Suprapubic skin (tissue), 4 donors: ENCODE measurements at regions not wholly inside any gene's neighbourhood (a gene's known extent, or its start where the extent isn't known, plus 50 kb on each side); places are given as distances from the start of the nearest gene placed in this dataset.

Source experiments
- DNase-seq, 2 donors: peaks; one replicate each; pipeline ENCODE4 v3.0.0-alpha.2; 2019; ENCODE audit warnings: low spot score in 2 of 2
- H3K27ac ChIP-seq: fragments of 200-600 bp; sonication (generic); one replicate; pipeline ENCODE4 v1.5.1; 2019
- H3K27me3 ChIP-seq: fragments of 200-600 bp; sonication (generic); one replicate; pipeline ENCODE4 v1.5.1; 2019
- H3K36me3 ChIP-seq: fragments of 200-600 bp; sonication (generic); one replicate; pipeline ENCODE4 v1.5.1; 2019
- H3K4me1 ChIP-seq: fragments of 200-600 bp; sonication (generic); one replicate; pipeline ENCODE4 v1.5.1; 2019
- H3K4me3 ChIP-seq: fragments of 200-600 bp; sonication (generic); one replicate; pipeline ENCODE4 v1.5.1; 2019; ENCODE audit warnings: mild to moderate bottlenecking
- H3K9me3 ChIP-seq: fragments of 200-600 bp; sonication (generic); one replicate; pipeline ENCODE4 v1.5.1; 2019
- CTCF ChIP-seq, 2 donors: fragments of 200-600 bp in 1 of 2; fragments of 450-650 bp in 1 of 2; sonication (generic) in 1 of 2; IDR thresholded peaks; one replicate each; pipeline ENCODE4 v1.5.1; 2016 to 2019; ENCODE audit warnings: antibody characterized with exemption in 2 of 2, mild to moderate bottlenecking in 1 of 2, moderate library complexity in 1 of 2
- EP300 ChIP-seq: sonication (generic); formaldehyde crosslinking; IDR thresholded peaks from one replicate; pipeline ENCODE4 v1.6.1; 2017; ENCODE audit warnings: antibody characterized with exemption
- POLR2A ChIP-seq, 2 donors: fragments of 450-650 bp; IDR thresholded peaks; one replicate each; pipeline ENCODE4 v1.6.1; 2017; ENCODE audit warnings: antibody characterized with exemption in 2 of 2, mild to moderate bottlenecking in 2 of 2, moderate library complexity in 2 of 2
- POLR2AphosphoS5 ChIP-seq, 3 donors: sonication (generic); formaldehyde crosslinking; IDR thresholded peaks; one replicate each; pipeline ENCODE4 v1.6.1; 2017; ENCODE audit warnings: antibody characterized with exemption in 3 of 3
- whole genome bisulfite sequencing: methylation state at CpG from one replicate; pipeline ENCODE4 v1.1.5; 2018; 5-methylcytosine and 5-hydroxymethylcytosine counted together

GRCh38 chr15:31955734-31956133 is 74.6 kb upstream of the CHRNA7 start:
- Histone ChIP-seq H3K27me3 (peaks cover 9% of the 10 kb centered on the region), H3K27ac (no peak overlapping the region), H3K4me3 (no peak overlapping the region), H3K4me1 (no peaks in the 10 kb centered on the region), H3K36me3 (no peaks in the 10 kb centered on the region), H3K9me3 (peaks cover 20% of the 10 kb centered on the region)
- no peak for TF ChIP-seq POLR2A (IDR thresholded peaks at IDR 0.05)
- 79% methylated on average over 1 of the region's 1 CpG for WGBS
- no peak for DNase-seq

- TF ChIP-seq EP300 (no peak), CTCF (IDR thresholded peaks at IDR 0.05) (no peak)
Observed at GRCh38 chr15:31957581-31957980, 72.7 kb upstream of the CHRNA7 start.

GRCh38 chr15:31964586-31965307 is 65.6 kb upstream of the CHRNA7 start:
- DNase-seq: no peak
- TF ChIP-seq POLR2A (IDR thresholded peaks at IDR 0.05) (no peak), POLR2AphosphoS5 (IDR thresholded peaks at IDR 0.05) (no peak), CTCF (IDR thresholded peaks at IDR 0.05) (no peak), EP300 (no peak)
- Histone ChIP-seq H3K27ac (no peak overlapping the region), H3K4me1 (no peaks in the 10 kb centered on the region), H3K9me3 (peaks cover 3% of the 10 kb centered on the region), H3K27me3 (peaks cover 11% of the 10 kb centered on the region), H3K36me3 (no peaks in the 10 kb centered on the region), H3K4me3 (no peak overlapping the region)
- 86% methylated on average over 7 of the region's 7 CpGs for WGBS

More at GRCh38 chr15:31957581-31957980, 72.7 kb upstream of the CHRNA7 start:
- peaks cover 9% of the 10 kb centered on the region for H3K27me3 ChIP-seq
- H3K36me3 ChIP-seq: no peaks in the 10 kb centered on the region
- no peaks in the 10 kb centered on the region for H3K4me1 ChIP-seq
- H3K4me3 ChIP-seq: no peak overlapping the region
- peaks cover 20% of the 10 kb centered on the region for H3K9me3 ChIP-seq
- DNase-seq: no peak
- H3K27ac ChIP-seq: no peak overlapping the region

GRCh38 chr15:31970007-31970406 is 60.3 kb upstream of the CHRNA7 start:
- WGBS: 67% methylated on average over 4 of the region's 4 CpGs
- no peak for TF ChIP-seq POLR2AphosphoS5 (IDR thresholded peaks at IDR 0.05)
- TF ChIP-seq EP300: no peak
- no peak for TF ChIP-seq POLR2A (IDR thresholded peaks at IDR 0.05)

GRCh38 chr15:31973197-31973596 is 57.1 kb upstream of the CHRNA7 start:
- H3K9me3 ChIP-seq: no peaks in the 10 kb centered on the region
- no peaks in the 10 kb centered on the region for H3K36me3 ChIP-seq
- H3K27ac ChIP-seq: no peak overlapping the region
- peaks cover 11% of the 10 kb centered on the region for H3K4me1 ChIP-seq
- no peak overlapping the region for H3K4me3 ChIP-seq
- peaks cover 16% of the 10 kb centered on the region for H3K27me3 ChIP-seq
- 84% methylated on average over 10 of the region's 10 CpGs for WGBS
- TF ChIP-seq POLR2AphosphoS5 (IDR thresholded peaks at IDR 0.05): no peak
- TF ChIP-seq POLR2A (IDR thresholded peaks at IDR 0.05): no peak
- TF ChIP-seq CTCF (IDR thresholded peaks at IDR 0.05): no peak
- TF ChIP-seq EP300: no peak
- no peak for DNase-seq

More at GRCh38 chr15:31970007-31970406, 60.3 kb upstream of the CHRNA7 start:
- Histone ChIP-seq H3K27me3 (peaks cover 11% of the 10 kb centered on the region), H3K27ac (no peak overlapping the region), H3K9me3 (no peaks in the 10 kb centered on the region), H3K4me3 (no peak overlapping the region), H3K4me1 (peaks cover under 1% of the 10 kb centered on the region), H3K36me3 (no peaks in the 10 kb centered on the region)
- DNase-seq: no peak

- no peak overlapping the region for H3K27ac ChIP-seq
- WGBS: 48% methylated on average over 5 of the region's 6 CpGs
- no peak for TF ChIP-seq EP300
- no peak for TF ChIP-seq CTCF (IDR thresholded peaks at IDR 0.05)
- no peak for TF ChIP-seq POLR2A (IDR thresholded peaks at IDR 0.05)
- TF ChIP-seq POLR2AphosphoS5 (IDR thresholded peaks at IDR 0.05): no peak
Observed at GRCh38 chr15:31974154-31974794, 56.0 kb upstream of the CHRNA7 start.

More at GRCh38 chr15:31974154-31974794, 56.0 kb upstream of the CHRNA7 start:
- H3K9me3 ChIP-seq: no peaks in the 10 kb centered on the region
- peaks cover 11% of the 10 kb centered on the region for H3K4me1 ChIP-seq
- no peak for DNase-seq
- peaks cover 15% of the 10 kb centered on the region for H3K27me3 ChIP-seq
- no peak overlapping the region for H3K4me3 ChIP-seq
- no peaks in the 10 kb centered on the region for H3K36me3 ChIP-seq
